Gastroesophageal sphincter (tissue), 4 donors: ENCODE measurements at regions not wholly inside any gene's neighbourhood (a gene's known extent, or its start where the extent isn't known, plus 50 kb on each side); places are given as distances from the start of the nearest gene placed in this dataset.
"Not testable (repeated sequence)": the region's sequence is repeated elsewhere in the genome, so short reads cannot be mapped to it uniquely, and the experiment has no call there.

Experiments
- ATAC-seq: fragments of 150-250 bp; one replicate; pipeline ENCODE4 v1.9.1; 2016; ENCODE audit warnings: mild to moderate bottlenecking, moderate library complexity
- H3K27ac ChIP-seq, 4 donors: fragments of 200-600 bp; sonication (generic) in 3 of 4; 1 replicate in 3 of 4; 2 replicates in 1 of 4; pipeline ENCODE4 v1.5.1; 2016 to 2019
- H3K27me3 ChIP-seq: fragments of 200-600 bp; sonication (generic); one replicate; pipeline ENCODE4 v1.5.1; 2019
- H3K36me3 ChIP-seq, 2 donors: fragments of 200-600 bp; sonication (generic); one replicate each; pipeline ENCODE4 v1.5.1; 2019; ENCODE audit warnings: control low read depth in 1 of 2
- H3K4me1 ChIP-seq, 3 donors: fragments of 200-600 bp; sonication (generic); 1 replicate in 2 of 3; 2 replicates in 1 of 3; pipeline ENCODE4 v1.5.1; 2016 to 2019; ENCODE audit warnings: control low read depth in 2 of 3
- H3K4me3 ChIP-seq, 2 donors: fragments of 200-600 bp; sonication (generic); one replicate each; pipeline ENCODE4 v1.5.1; 2019; ENCODE audit warnings: mild to moderate bottlenecking in 1 of 2, moderate library complexity in 1 of 2
- H3K9me3 ChIP-seq, 3 donors: fragments of 200-600 bp; sonication (generic); one replicate each; pipeline ENCODE4 v1.5.1; 2017 to 2019; ENCODE audit warnings: control low read depth in 2 of 3
- CTCF ChIP-seq, 4 experiments: fragments of 200-600 bp in 2 of 4; fragments of 450-650 bp in 2 of 4; sonication (generic) in 1 of 4; IDR thresholded peaks; one replicate each; pipeline ENCODE4 v1.5.1; 2017 to 2019; ENCODE audit warnings: antibody characterized with exemption in 4 of 4, mild to moderate bottlenecking in 2 of 4, moderate library complexity in 2 of 4
- EP300 ChIP-seq: sonication (generic); formaldehyde crosslinking; IDR thresholded peaks from one replicate; pipeline ENCODE4 v1.6.1; 2017; ENCODE audit warnings: antibody characterized with exemption, mild to moderate bottlenecking
- POLR2A ChIP-seq, 2 donors: fragments of 450-650 bp; IDR thresholded peaks; one replicate each; pipeline ENCODE4 v1.6.1; 2017; ENCODE audit warnings: antibody characterized with exemption in 2 of 2, mild to moderate bottlenecking in 2 of 2, moderate library complexity in 1 of 2
- POLR2AphosphoS5 ChIP-seq: sonication (generic); formaldehyde crosslinking; IDR thresholded peaks from one replicate; pipeline ENCODE4 v1.6.1; 2017; ENCODE audit warnings: antibody characterized with exemption
- WGBS, 2 donors: methylation state at CpG; one replicate each; pipeline ENCODE4 v1.1.5; 2018; ENCODE audit warnings: low coverage in 1 of 2; 5-methylcytosine and 5-hydroxymethylcytosine counted together

GRCh38 chr15:19974998-19975397, 566.6 kb downstream of the GOLGA6L6 start:
- Histone ChIP-seq H3K36me3 (no peaks in the 10 kb centered on the region), H3K27ac (no peak overlapping the region), H3K4me3 (no peak overlapping the region), H3K4me1 (no peaks in the 10 kb centered on the region), H3K9me3 (no peaks in the 10 kb centered on the region), H3K27me3 (peaks cover 9% of the 10 kb centered on the region)
- TF ChIP-seq POLR2A (IDR thresholded peaks at IDR 0.05) (no peak), CTCF (IDR thresholded peaks at IDR 0.05) (no peak), POLR2AphosphoS5 (no peak), EP300 (no peak)
- ATAC-seq = no peak
- 63 to 85% methylated on average over 2 of the region's 2 CpGs for WGBS, 2 donors

GRCh38 chr15:19973718-19974117, 567.9 kb downstream of the GOLGA6L6 start:
- TF ChIP-seq POLR2A (IDR thresholded peaks at IDR 0.05) (no peak), EP300 (no peak)
- H3K36me3 ChIP-seq = no peaks in the 10 kb centered on the region
- H3K27me3 ChIP-seq = peaks cover 9% of the 10 kb centered on the region
- no peaks in the 10 kb centered on the region for H3K4me1 ChIP-seq
- H3K9me3 ChIP-seq = no peaks in the 10 kb centered on the region
- no peak for ATAC-seq
- H3K4me3 ChIP-seq = no peak overlapping the region
- no peak overlapping the region for H3K27ac ChIP-seq
- 17 to 20% methylated on average over 1 to 7 of the region's 7 CpGs for WGBS, 2 donors

GRCh38 chr15:19972582-19972981, 569.0 kb downstream of the GOLGA6L6 start:
- H3K9me3 ChIP-seq, H3K27me3 ChIP-seq, H3K36me3 ChIP-seq, H3K4me3 ChIP-seq, H3K4me1 ChIP-seq, H3K27ac ChIP-seq, ATAC-seq: not testable (repeated sequence)
- WGBS, 2 donors = 58 to 100% methylated on average over 2 to 3 of the region's 4 CpGs

GRCh38 chr15:19965574-19965973, 576.0 kb downstream of the GOLGA6L6 start:
- ATAC-seq, H3K27ac ChIP-seq, H3K4me1 ChIP-seq, H3K36me3 ChIP-seq, H3K9me3 ChIP-seq, H3K27me3 ChIP-seq, H3K4me3 ChIP-seq: not testable (repeated sequence)

- H3K9me3 ChIP-seq, H3K36me3 ChIP-seq, H3K4me3 ChIP-seq, H3K27me3 ChIP-seq, H3K4me1 ChIP-seq, H3K27ac ChIP-seq, ATAC-seq: not testable (repeated sequence)
- 43 to 56% methylated on average over 1 of the region's 1 CpG for WGBS, 2 donors
Measured at GRCh38 chr15:19964480-19964879, 577.1 kb downstream of the GOLGA6L6 start.

GRCh38 chr15:19956124-19956796, 585.3 kb downstream of the GOLGA6L6 start:
- 60 to 81% methylated on average over 3 to 4 of the region's 4 CpGs for WGBS, 2 donors
- Histone ChIP-seq H3K27ac (no peak overlapping the region), H3K4me3 (no peak overlapping the region), H3K9me3 (peaks cover 0 to 18% (median 0%) of the 10 kb centered on the region in 3 donors), H3K4me1 (no peaks in the 10 kb centered on the region), H3K27me3 (no peaks in the 10 kb centered on the region), H3K36me3 (no peaks in the 10 kb centered on the region)
- ATAC-seq = no peak
- TF ChIP-seq CTCF (IDR thresholded peaks at IDR 0.05) (no peak), POLR2A (IDR thresholded peaks at IDR 0.05) (no peak), EP300 (no peak), POLR2AphosphoS5 (no peak)

- Histone ChIP-seq H3K36me3 (no peaks in the 10 kb centered on the region), H3K4me3 (no peak overlapping the region), H3K9me3 (peaks cover 0 to 22% (median 0%) of the 10 kb centered on the region in 3 donors), H3K27ac (no peak overlapping the region), H3K4me1 (no peaks in the 10 kb centered on the region), H3K27me3 (peaks cover 36% of the 10 kb centered on the region)
- TF ChIP-seq POLR2A (IDR thresholded peaks at IDR 0.05) (no peak), EP300 (no peak)
- ATAC-seq = no peak
- 38 to 50% methylated on average over 4 to 29 of the region's 70 CpGs for WGBS, 2 donors
Measured at GRCh38 chr15:19944261-19944888, 597.2 kb downstream of the GOLGA6L6 start.
